Left colon (tissue), 2 donors: ENCODE measurements at regions not wholly inside any gene's neighbourhood (a gene's known extent, or its start where the extent isn't known, plus 50 kb on each side); places are given as distances from the start of the nearest gene placed in this dataset.
"Not testable (repeated sequence)": the region's sequence is repeated elsewhere in the genome, so short reads cannot be mapped to it uniquely, and the experiment has no call there.

Experiments used
- ATAC-seq: fragments of 200-7000 bp; cut with Tn5 transposase; one replicate; pipeline ENCODE4 v1.9.1; 2020; ENCODE audit warnings: mild to moderate bottlenecking, moderate library complexity
- DNase-seq, 2 donors: peaks; one replicate each; pipeline ENCODE4 v3.0.0-alpha.2; 2020
- intact Hi-C, 2 donors: fragments of 100-400 bp; cut with DNase I in 1 of 2; cut with micrococcal nuclease in 1 of 2; formaldehyde crosslinking; loops; one replicate each; pipeline versions ENCODE4 v1.11.2 to v1.14.0; 2022; cut with DNase I, micrococcal nuclease
- donor health status: DM: no; HTN: no; CAD: no.
- donor health status: DM: yes; HTN: yes; CAD: no.

DNA sequence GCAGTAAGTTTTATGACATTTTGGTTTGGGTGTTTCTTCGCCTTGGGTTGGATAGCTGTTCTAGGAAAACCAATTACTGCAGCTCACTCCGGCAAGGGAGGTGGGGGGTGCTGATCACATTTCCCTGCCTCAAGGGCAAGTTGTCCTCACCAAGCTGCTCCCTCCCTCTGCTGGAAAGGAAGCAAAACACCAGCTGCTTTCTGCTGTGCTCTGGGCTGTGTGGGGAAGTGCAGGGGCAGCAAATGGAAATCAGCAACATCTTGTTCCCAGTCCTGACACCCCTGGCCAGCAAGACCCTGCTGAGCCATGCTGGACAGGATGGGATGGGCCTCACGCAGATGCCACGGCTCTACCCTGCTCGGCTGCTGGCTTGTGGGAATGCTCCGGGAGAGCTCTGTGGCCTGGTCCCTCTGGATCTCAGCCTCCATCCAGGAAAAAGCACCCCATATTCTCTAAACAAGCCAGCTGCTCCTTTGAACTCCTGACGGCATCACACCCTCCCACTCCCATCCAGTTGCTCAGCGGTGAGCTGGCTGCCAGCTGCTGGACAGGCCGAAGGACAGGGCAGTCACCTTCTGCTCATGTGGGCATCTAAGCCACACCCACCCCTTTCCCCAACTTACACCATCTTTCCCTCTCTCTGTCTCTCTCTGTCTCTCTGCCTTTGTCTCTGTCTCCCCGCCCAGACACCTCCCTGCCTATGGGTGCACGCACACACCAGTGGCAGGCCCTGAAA, 52.4 kb upstream of the EIF5 start:
- peak; percentile 76 for ATAC-seq
- intact Hi-C loops: loop anchor here in 1 of 2 donors (10.0 kb wide), 1 partner anchor 97 kb away; no protein-coding TSS in a partner anchor

DNA sequence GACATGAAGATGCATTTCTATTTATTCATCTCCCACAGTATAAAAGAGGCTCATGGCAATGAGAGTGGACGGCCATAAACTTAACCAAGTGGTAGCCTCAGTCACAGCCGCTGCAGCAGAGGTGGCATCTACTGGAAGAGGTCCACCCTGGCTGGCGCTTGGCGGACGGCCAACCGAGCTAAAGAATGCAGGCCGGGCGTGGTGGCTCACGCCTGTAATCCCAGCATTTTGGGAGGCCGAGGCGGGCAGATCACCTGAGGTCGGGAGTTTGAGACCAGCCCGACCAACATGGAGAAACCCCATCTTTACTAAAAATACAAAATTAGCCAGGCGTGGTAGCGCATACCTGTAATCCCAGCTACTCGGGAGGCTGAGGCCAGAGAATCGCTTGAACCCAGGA, 51.7 kb upstream of the EIF5 start:
- not testable (repeated sequence) for DNase-seq
- intact Hi-C loops: loop anchor here in 1 of 2 donors (10.0 kb wide), 1 partner anchor 98 kb away; no protein-coding TSS in a partner anchor

More for the DNA sequence above, 52.4 kb upstream of the EIF5 start:
- DNase-seq: peak in 1 of 2 donors; percentile 27

DNA sequence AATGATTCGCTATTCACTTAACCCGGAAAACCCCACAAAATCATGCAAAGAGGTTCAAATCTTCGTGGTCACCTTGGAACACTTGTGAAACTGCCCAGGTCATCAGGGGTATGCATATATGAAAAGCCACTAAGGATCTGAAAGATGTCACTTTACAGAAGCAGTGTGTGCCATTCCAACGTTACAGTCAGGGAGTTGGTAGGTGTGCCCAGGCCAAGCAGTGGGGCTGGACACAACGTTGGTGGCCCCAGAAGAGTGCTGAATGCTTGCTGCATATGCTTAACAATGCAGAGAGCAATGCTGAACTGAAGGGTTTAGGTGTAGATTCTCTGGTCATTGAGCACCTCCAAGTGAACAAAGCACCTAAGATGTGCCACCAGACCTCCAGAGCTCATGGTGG, 51.1 kb upstream of the EIF5 start:
- intact Hi-C loops: loop anchor here in 1 of 2 donors (10.0 kb wide), 1 partner anchor 98 kb away; no protein-coding TSS in a partner anchor
- no peak for DNase-seq
- no peak for ATAC-seq

More for the DNA sequence above, 51.7 kb upstream of the EIF5 start:
- ATAC-seq: not testable (repeated sequence)

DNA sequence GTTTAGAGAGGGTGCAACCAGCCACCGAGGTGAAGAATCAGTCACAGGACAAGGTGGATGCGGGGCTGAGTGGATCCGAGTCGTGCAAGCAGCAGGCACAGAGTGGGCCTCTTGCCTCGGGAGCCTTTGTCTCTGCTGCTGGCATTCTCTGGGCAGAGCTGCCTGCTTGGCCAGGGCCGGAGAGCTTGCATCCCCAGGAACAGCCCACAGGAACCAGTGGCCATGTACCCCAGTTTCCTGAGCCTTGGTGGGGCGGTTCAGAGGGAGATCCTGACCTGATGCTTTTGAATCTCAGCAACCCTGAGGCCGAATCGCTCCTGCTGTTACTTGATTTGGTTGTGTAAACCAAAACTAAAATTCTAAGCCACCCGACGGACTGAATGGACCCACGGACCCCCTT, 50.1 kb upstream of the EIF5 start:
- DNase-seq (no peak), ATAC-seq (no peak)
- intact Hi-C loops: loop anchor here in 1 of 2 donors (10.0 kb wide), 1 partner anchor 99 kb away; no protein-coding TSS in a partner anchor
